ENCODE measurements at regions not wholly inside any gene's neighbourhood (a gene's known extent, or its start where the extent isn't known, plus 50 kb on each side); places are given as distances from the start of the nearest gene placed in this dataset.

DNA sequence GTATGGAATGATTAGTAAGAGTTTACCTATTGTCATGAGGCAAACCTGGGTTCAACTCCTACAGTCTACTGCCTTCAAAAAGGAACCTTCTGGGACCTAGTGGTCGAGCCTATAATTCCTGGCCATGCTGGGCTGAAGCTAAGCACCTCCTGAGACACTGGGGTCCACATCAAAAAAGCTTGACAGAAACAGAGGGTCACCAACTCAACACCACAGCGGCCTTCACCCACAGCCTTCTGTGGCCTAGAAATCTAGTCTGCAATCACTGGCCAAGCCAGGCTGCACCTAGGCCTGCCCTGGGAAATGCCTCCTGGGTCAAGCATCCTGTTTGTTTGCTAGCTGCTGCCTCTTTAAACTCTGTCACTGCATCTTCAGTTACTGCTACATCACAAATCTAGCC, 153.9 kb upstream of the C11orf58 start:
- ChIA-PET CTCF (ENCODE audit: low intra/inter-chr PET ratio, low total read pairs) (no interaction called here), POLR2A (no interaction called here)
- 36% methylated on average over 2 of the region's 2 CpGs for WGBS (ENCODE audit: low lambda C conversion rate)
- TF ChIP-seq, protein P1, sequence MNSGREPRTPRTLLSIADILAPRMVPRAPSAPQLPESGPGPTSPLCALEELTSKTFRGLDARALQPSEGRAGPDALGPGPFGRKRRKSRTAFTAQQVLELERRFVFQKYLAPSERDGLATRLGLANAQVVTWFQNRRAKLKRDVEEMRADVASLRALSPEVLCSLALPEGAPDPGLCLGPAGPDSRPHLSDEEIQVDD (CRISPR knock-in tag; IDR thresholded peaks at IDR 0.05; ENCODE audit: borderline replicate concordance): no peak
- TF ChIP-seq ZNF891 (CRISPR knock-in tag; IDR thresholded peaks at IDR 0.05): no peak
- TF ChIP-seq, protein P2, sequence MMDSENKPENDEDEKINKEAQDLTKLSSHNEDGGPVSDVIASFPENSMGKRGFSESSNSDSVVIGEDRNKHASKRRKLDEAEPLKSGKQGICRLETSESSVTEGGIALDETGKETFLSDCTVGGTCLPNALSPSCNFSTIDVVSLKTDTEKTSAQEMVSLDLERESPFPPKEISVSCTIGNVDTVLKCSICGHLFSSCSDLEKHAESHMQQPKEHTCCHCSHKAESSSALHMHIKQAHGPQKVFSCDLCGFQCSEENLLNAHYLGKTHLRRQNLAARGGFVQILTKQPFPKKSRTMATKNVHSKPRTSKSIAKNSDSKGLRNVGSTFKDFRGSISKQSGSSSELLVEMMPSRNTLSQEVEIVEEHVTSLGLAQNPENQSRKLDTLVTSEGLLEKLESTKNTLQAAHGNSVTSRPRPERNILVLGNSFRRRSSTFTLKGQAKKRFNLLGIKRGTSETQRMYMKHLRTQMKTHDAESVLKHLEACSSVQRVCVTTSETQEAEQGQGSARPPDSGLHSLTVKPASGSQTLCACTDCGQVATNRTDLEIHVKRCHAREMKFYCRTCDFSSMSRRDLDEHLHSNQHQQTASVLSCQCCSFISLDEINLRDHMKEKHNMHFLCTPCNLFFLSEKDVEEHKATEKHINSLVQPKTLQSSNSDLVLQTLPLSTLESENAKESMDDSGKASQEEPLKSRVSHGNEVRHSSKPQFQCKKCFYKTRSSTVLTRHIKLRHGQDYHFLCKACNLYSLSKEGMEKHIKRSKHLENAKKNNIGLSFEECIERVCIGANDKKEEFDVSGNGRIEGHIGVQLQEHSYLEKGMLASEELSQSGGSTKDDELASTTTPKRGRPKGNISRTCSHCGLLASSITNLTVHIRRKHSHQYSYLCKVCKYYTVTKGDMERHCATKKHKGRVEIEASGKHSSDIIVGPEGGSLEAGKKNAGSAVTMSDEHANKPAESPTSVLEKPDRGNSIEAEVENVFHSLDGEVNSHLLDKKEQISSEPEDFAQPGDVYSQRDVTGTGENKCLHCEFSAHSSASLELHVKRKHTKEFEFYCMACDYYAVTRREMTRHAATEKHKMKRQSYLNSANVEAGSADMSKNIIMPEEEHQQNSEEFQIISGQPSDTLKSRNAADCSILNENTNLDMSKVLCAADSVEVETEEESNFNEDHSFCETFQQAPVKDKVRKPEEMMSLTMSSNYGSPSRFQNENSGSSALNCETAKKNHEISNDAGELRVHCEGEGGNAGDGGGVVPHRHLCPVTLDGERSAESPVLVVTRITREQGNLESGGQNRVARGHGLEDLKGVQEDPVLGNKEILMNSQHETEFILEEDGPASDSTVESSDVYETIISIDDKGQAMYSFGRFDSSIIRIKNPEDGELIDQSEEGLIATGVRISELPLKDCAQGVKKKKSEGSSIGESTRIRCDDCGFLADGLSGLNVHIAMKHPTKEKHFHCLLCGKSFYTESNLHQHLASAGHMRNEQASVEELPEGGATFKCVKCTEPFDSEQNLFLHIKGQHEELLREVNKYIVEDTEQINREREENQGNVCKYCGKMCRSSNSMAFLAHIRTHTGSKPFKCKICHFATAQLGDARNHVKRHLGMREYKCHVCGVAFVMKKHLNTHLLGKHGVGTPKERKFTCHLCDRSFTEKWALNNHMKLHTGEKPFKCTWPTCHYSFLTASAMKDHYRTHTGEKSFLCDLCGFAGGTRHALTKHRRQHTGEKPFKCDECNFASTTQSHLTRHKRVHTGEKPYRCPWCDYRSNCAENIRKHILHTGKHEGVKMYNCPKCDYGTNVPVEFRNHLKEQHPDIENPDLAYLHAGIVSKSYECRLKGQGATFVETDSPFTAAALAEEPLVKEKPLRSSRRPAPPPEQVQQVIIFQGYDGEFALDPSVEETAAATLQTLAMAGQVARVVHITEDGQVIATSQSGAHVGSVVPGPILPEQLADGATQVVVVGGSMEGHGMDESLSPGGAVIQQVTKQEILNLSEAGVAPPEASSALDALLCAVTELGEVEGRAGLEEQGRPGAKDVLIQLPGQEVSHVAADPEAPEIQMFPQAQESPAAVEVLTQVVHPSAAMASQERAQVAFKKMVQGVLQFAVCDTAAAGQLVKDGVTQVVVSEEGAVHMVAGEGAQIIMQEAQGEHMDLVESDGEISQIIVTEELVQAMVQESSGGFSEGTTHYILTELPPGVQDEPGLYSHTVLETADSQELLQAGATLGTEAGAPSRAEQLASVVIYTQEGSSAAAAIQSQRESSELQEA (CRISPR knock-in tag; IDR thresholded peaks at IDR 0.05; ENCODE audit: not compliant biosample characterization): no peak
- TF ChIP-seq YY1 (IDR thresholded peaks at IDR 0.05; ENCODE audit: insufficient read depth, insufficient replicate concordance, low read depth, low read length): no peak
- TF ChIP-seq, protein P3, sequence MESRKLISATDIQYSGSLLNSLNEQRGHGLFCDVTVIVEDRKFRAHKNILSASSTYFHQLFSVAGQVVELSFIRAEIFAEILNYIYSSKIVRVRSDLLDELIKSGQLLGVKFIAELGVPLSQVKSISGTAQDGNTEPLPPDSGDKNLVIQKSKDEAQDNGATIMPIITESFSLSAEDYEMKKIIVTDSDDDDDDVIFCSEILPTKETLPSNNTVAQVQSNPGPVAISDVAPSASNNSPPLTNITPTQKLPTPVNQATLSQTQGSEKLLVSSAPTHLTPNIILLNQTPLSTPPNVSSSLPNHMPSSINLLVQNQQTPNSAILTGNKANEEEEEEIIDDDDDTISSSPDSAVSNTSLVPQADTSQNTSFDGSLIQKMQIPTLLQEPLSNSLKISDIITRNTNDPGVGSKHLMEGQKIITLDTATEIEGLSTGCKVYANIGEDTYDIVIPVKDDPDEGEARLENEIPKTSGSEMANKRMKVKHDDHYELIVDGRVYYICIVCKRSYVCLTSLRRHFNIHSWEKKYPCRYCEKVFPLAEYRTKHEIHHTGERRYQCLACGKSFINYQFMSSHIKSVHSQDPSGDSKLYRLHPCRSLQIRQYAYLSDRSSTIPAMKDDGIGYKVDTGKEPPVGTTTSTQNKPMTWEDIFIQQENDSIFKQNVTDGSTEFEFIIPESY (CRISPR knock-in tag; IDR thresholded peaks at IDR 0.05): no peak
- TF ChIP-seq, protein P4, sequence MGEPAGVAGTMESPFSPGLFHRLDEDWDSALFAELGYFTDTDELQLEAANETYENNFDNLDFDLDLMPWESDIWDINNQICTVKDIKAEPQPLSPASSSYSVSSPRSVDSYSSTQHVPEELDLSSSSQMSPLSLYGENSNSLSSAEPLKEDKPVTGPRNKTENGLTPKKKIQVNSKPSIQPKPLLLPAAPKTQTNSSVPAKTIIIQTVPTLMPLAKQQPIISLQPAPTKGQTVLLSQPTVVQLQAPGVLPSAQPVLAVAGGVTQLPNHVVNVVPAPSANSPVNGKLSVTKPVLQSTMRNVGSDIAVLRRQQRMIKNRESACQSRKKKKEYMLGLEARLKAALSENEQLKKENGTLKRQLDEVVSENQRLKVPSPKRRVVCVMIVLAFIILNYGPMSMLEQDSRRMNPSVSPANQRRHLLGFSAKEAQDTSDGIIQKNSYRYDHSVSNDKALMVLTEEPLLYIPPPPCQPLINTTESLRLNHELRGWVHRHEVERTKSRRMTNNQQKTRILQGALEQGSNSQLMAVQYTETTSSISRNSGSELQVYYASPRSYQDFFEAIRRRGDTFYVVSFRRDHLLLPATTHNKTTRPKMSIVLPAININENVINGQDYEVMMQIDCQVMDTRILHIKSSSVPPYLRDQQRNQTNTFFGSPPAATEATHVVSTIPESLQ (CRISPR knock-in tag; conservative IDR thresholded peaks at IDR 0.05): no peak
- no peak for TF ChIP-seq NFE2 (CRISPR knock-in tag; IDR thresholded peaks at IDR 0.05)
- no peak for TF ChIP-seq ZNF292 (CRISPR knock-in tag; IDR thresholded peaks at IDR 0.05; ENCODE audit: borderline replicate concordance, low read depth)
- TF ChIP-seq, protein P5, sequence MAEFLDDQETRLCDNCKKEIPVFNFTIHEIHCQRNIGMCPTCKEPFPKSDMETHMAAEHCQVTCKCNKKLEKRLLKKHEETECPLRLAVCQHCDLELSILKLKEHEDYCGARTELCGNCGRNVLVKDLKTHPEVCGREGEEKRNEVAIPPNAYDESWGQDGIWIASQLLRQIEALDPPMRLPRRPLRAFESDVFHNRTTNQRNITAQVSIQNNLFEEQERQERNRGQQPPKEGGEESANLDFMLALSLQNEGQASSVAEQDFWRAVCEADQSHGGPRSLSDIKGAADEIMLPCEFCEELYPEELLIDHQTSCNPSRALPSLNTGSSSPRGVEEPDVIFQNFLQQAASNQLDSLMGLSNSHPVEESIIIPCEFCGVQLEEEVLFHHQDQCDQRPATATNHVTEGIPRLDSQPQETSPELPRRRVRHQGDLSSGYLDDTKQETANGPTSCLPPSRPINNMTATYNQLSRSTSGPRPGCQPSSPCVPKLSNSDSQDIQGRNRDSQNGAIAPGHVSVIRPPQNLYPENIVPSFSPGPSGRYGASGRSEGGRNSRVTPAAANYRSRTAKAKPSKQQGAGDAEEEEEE (CRISPR knock-in tag; IDR thresholded peaks at IDR 0.05; ENCODE audit: borderline replicate concordance): no peak
- no peak for TF ChIP-seq MXD4 (CRISPR knock-in tag; IDR thresholded peaks at IDR 0.05)
- no peak for TF ChIP-seq NFRKB (IDR thresholded peaks at IDR 0.05)

More for the DNA sequence above, 153.9 kb upstream of the C11orf58 start:
- Histone ChIP-seq H3K4me2 (ENCODE audit: low read depth, low read length) (no peak overlapping the region), H3K4me3 (replicated peaks in 1 of 3; ENCODE audit: insufficient read depth in 1 of 3, low read depth in 2 of 3, low read length in 3 of 3) (no peak overlapping the region), H2AFZ (ENCODE audit: low read length) (no peak overlapping the region), H3K9me3 (ENCODE audit: low read length) (no peaks in the 10 kb centered on the region), H3K9ac (ENCODE audit: insufficient read depth, low read depth, low read length) (no peak overlapping the region), H3K36me3 (replicated peaks in 1 of 2; ENCODE audit: control insufficient read depth in 1 of 2, insufficient read depth in 2 of 2, low read length in 2 of 2) (no peaks in the 10 kb centered on the region), H3K27ac (ENCODE audit: extremely low read length, insufficient read depth, low read length) (no peak overlapping the region), H3K27me3 (ENCODE audit: control insufficient read depth in 1 of 2, insufficient read depth in 2 of 2, low read length in 2 of 2) (no peaks in the 10 kb centered on the region), H3K4me1 (ENCODE audit: insufficient read depth, low read length) (no peaks in the 10 kb centered on the region), H3K79me2 (ENCODE audit: insufficient read depth, low read length) (no peaks in the 10 kb centered on the region), H4K20me1 (ENCODE audit: insufficient read depth, low read length) (no peaks in the 10 kb centered on the region)
- DNase-seq (ENCODE audit: low spot score) (no peak), ATAC-seq (no peak), FAIRE-seq (no peak)
- no TSS peak for BruUV-seq (replicated peaks)
- intact Hi-C loops (cut with micrococcal nuclease; ENCODE audit: unreplicated experiment) (no loop called here), in situ Hi-C loops (cut with HindIII; ENCODE audit: extremely low pct_ligation_motif_present, low pct_unique_long_range_greater_than_20kb) (no loop called here)
